Muscle of leg (tissue), 3 donors: ENCODE measurements at regions not wholly inside any gene's neighbourhood (a gene's known extent, or its start where the extent isn't known, plus 50 kb on each side); places are given as distances from the start of the nearest gene placed in this dataset.

Source experiments
- DNase-seq: peaks from one replicate; pipeline ENCODE4 v3.0.0; 2013
- H3K27ac ChIP-seq: one replicate; pipeline ENCODE4 v1.5.1; 2013; ENCODE audit warnings: mild to moderate bottlenecking, low read length, control low read depth
- H3K27me3 ChIP-seq: one replicate; pipeline ENCODE4 v1.6.1; 2013; ENCODE audit warnings: low read length; ENCODE audit not compliant: control insufficient read depth, insufficient read depth
- H3K36me3 ChIP-seq: one replicate; pipeline ENCODE4 v1.6.1; 2013; ENCODE audit warnings: low read length; ENCODE audit not compliant: control insufficient read depth, insufficient read depth
- H3K4me1 ChIP-seq: one replicate; pipeline ENCODE4 v1.6.1; 2013; ENCODE audit warnings: low read length; ENCODE audit not compliant: control insufficient read depth, insufficient read depth
- H3K4me3 ChIP-seq: one replicate; pipeline ENCODE4 v1.5.1; 2013; ENCODE audit warnings: low read length, control low read depth
- H3K9me3 ChIP-seq: replicated peaks from 2 replicates; pipeline ENCODE4 v1.6.1; 2013; ENCODE audit warnings: low read depth, low read length; ENCODE audit not compliant: control insufficient read depth
- WGBS: methylation state at CpG from one replicate; pipeline ENCODE4 v1.1.5; 2013; ENCODE audit warnings: missing lambda C conversion rate; ENCODE audit not compliant: insufficient coverage; 5-methylcytosine and 5-hydroxymethylcytosine counted together

DNA sequence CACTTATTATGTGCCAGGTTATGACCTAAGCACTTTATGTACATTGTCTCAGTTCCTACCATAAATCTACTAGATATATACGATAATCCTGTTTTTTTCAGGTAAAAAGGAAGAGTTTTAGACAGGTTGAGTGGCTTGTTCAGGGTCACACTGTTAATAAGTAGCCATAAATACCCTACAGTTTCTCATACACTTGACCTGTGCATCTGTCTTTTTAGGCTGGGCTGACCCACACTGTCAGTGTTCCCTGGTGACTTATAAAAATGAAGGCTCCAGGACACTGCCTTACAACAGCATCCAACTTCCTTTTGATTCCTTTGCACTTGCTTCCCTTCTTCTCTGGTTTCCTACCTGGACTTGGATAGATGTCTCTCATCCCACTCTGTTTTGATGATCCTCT, 78.2 kb upstream of the PAQR3 start:
- Histone ChIP-seq H3K27me3 (no peaks in the 10 kb centered on the region), H3K4me1 (no peaks in the 10 kb centered on the region), H3K27ac (no peak overlapping the region), H3K36me3 (no peaks in the 10 kb centered on the region), H3K9me3 (no peaks in the 10 kb centered on the region), H3K4me3 (no peak overlapping the region)
- no CpG with 5 or more reads among the region's 1 CpG for WGBS
- DNase-seq, result no peak

DNA sequence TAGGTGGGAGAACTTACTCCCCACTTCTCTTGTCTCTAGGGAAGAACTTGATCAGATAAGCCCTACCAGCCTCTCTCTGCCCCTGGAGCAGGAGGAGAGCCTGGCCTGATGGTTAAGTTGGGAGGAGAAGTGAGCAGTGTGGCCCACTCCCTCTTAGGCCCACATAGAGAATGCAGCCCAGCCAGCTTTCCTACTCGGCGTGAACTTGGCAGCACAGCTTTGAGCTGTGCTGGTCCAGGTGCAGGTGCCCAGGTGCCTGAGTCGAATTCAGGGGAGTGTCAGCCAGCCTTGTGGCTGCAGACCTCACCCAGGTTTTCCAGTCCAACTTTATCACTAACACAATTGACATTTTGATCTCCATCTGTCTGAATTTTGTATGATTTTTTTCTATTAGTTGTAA, 77.6 kb upstream of the PAQR3 start:
- 80% methylated on average over 1 of the region's 3 CpGs for WGBS
- no peak overlapping the region for H3K4me3 ChIP-seq
- DNase-seq, result no peak
- H3K4me1 ChIP-seq, result no peaks in the 10 kb centered on the region
- H3K9me3 ChIP-seq, result no peaks in the 10 kb centered on the region
- H3K36me3 ChIP-seq, result no peaks in the 10 kb centered on the region
- no peaks in the 10 kb centered on the region for H3K27me3 ChIP-seq
- H3K27ac ChIP-seq, result no peak overlapping the region

DNA sequence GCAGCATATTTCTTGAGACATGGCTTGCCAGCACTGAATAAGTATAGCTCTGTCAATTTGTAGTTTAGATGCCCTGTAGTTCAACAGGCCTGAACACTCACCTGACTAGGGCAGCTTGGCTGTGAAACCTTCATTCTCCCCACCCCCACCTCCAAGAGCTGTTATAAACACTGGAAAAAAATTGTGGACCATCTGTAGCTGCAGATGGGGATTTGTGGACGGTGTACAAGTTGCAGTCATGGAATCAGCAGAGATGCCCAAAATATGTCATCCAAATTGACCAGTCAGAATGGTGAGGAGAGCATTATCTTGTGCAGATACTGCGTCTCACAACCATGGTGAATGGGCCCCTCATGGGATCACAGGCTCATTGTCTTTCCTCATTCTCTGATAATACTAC, 76.2 kb upstream of the PAQR3 start:
- H3K4me3 ChIP-seq, result no peak overlapping the region
- H3K27me3 ChIP-seq, result no peaks in the 10 kb centered on the region
- WGBS, result 80% methylated on average over 2 of the region's 2 CpGs
- no peak for DNase-seq
- no peaks in the 10 kb centered on the region for H3K4me1 ChIP-seq
- H3K36me3 ChIP-seq, result no peaks in the 10 kb centered on the region
- H3K9me3 ChIP-seq, result no peaks in the 10 kb centered on the region
- no peak overlapping the region for H3K27ac ChIP-seq

DNA sequence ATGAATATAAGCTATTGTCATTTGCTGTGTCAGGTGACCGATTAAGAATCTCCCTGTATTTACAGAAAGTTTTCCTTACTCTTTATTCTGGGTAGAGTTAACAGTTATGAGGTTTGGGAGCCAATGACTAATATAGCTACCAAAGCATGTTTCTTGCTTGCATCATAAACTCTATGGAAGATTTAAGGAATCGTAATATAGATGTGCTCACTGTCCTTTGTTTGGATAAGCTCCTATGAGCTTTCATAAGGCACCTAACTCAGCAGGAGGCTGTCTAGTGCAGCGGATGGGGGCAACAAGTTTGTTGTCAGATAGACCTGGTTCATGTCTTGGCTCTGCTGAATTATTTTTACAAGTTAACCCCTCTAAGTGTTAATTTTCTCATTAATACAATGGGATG, 75.0 kb upstream of the PAQR3 start:
- no peaks in the 10 kb centered on the region for H3K36me3 ChIP-seq
- H3K27me3 ChIP-seq, result no peaks in the 10 kb centered on the region
- WGBS, result no CpG with 5 or more reads among the region's 3 CpGs
- H3K4me3 ChIP-seq, result no peak overlapping the region
- no peaks in the 10 kb centered on the region for H3K9me3 ChIP-seq
- no peak for DNase-seq
- H3K27ac ChIP-seq, result no peak overlapping the region
- H3K4me1 ChIP-seq, result no peaks in the 10 kb centered on the region

DNA sequence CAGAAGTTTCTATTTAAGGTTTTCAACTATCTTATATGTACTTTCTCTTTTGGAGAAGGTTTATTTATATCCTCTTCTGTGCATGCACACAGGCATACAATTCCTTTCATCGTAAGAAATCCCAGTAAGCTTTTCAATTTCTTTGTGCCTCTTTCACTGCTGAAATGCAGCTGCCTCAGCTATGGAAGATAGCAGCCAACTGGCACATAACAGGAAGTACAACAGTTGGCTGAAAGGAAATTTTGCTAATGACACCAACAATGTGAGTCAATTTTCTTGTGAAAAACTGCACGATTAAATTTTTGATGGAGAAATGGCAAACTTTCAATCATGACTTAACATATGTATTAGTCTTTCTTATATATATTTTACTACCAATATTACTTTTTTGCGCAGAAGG, 74.5 kb upstream of the PAQR3 start:
- Histone ChIP-seq H3K4me3 (no peak overlapping the region), H3K4me1 (no peaks in the 10 kb centered on the region), H3K9me3 (no peaks in the 10 kb centered on the region), H3K27me3 (no peaks in the 10 kb centered on the region), H3K27ac (no peak overlapping the region), H3K36me3 (no peaks in the 10 kb centered on the region)
- no CpG with 5 or more reads among the region's 3 CpGs for WGBS
- DNase-seq, result peak; percentile 31

DNA sequence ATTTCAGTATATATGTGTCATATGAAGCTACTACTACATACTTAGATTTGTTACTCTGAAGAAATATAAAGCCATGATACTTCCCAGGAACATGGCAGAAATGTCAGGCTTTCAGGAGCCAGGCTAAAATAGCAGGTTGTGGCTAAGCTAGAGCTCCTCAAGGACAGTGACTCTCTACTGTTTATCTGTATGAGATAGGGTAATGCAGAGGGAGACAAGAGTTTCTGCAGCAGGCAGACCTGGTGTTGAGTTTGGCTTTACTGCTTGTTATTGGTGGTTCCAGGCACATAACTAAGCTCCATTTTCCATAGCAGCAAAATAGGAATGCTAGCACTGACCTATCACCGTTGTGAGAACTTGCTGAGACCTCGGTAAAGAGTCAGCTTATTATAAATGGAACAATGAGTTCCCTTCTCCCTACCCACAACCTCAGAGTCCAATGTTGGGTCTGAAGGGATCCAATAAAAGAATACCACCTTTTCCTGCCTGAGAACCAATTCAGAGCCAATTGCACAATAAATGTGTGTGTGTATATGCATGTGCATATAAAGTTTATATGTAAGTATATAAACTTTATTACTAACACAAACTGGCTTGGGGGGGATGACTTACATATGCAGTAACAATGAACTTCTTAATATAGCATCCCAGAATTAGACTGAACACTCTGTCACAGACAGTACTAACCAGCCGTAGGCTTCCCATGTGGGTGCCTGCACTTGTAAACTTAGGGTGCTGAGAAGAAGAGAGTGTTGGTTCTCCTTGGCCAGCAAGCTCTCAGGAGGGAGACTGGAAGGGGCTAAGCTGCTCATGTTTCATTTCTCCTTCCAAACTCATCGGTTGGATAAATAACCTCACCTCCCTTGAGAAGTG, 51.9 kb upstream of the PAQR3 start:
- Histone ChIP-seq H3K27me3 (no peaks in the 10 kb centered on the region), H3K9me3 (no peaks in the 10 kb centered on the region), H3K4me1 (no peaks in the 10 kb centered on the region), H3K27ac (no peak overlapping the region), H3K36me3 (no peaks in the 10 kb centered on the region), H3K4me3 (no peak overlapping the region)
- DNase-seq, result no peak
- no CpG with 5 or more reads among the region's 4 CpGs for WGBS

DNA sequence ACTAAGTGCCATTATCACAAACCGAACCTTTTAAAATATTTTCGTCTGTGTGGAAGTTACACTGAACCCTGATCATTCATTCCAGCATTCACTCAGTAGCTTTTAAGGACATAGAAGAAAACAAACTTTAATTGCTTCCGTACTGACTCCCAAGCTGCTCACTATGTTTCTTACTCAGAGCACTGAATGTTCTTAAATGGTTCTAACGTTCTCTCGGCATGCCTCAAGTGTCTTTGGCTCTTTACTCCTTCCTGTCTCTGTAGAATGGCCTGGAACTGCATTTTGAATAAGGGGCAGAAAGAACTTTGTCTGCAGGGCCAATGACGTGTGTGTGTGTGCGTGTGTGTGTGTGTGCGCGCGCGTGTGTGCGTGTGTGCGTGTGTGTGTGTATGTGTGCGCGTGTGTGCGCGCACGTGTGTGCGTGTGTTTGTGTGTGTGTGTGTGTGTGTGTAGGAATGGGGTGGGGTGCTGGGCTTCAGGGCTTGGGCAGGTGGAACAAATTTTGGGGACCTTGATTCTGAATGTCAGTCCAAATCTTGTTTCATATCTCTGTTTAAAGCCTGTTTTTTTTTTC, 50.5 kb upstream of the PAQR3 start:
- Histone ChIP-seq H3K36me3 (no peaks in the 10 kb centered on the region), H3K27ac (no peak overlapping the region), H3K4me1 (no peaks in the 10 kb centered on the region), H3K4me3 (no peak overlapping the region), H3K9me3 (no peaks in the 10 kb centered on the region), H3K27me3 (no peaks in the 10 kb centered on the region)
- 88% methylated on average over 4 of the region's 19 CpGs for WGBS
- no peak for DNase-seq
